AG04450 (cell line): ENCODE measurements at regions not wholly inside any gene's neighbourhood (a gene's known extent, or its start where the extent isn't known, plus 50 kb on each side); places are given as distances from the start of the nearest gene placed in this dataset.

ENCODE experiments used
- CTCF ChIA-PET: fragments of 300-600, 350-600 bp; formaldehyde crosslinking; extraction: SDS; loops from one replicate; lab custom pipeline; 2022; ENCODE audit warnings: antibody characterized with exemption, inconsistent platforms; lab: Charles Lee
- POLR2A ChIA-PET: fragments of 350-600 bp; formaldehyde crosslinking; extraction: SDS; loops from one replicate; lab custom pipeline; 2021; ENCODE audit warnings: antibody characterized with exemption, inconsistent platforms; lab: Yijun Ruan, JAX
- DNase-seq: peaks from one replicate; pipeline ENCODE4 v3.0.0-alpha.2; 2011; ENCODE audit warnings: low read depth, low spot score
- H3K27ac ChIP-seq: one replicate; pipeline ENCODE4 v1.5.1; 2012; ENCODE audit warnings: low read depth, low read length, control low read depth
- H3K27me3 ChIP-seq: one replicate; pipeline ENCODE4 v1.6.0; 2012; ENCODE audit warnings: low read length; ENCODE audit not compliant: control insufficient read depth, insufficient read depth
- H3K4me3 ChIP-seq: 2 replicates; pipeline ENCODE4 v1.5.1; 2011; ENCODE audit warnings: mild to moderate bottlenecking, low read depth, low read length, control low read depth
- H3K9me3 ChIP-seq: 2 replicates; pipeline ENCODE4 v1.5.1; 2012; ENCODE audit warnings: low read length; ENCODE audit not compliant: control insufficient read depth, insufficient read depth
- TF ChIP-seq, protein P1 (sequence below): IDR thresholded peaks from 2 replicates; pipeline ENCODE4 v1.5.1; 2011; ENCODE audit warnings: low read depth, low read length, control low read depth, inconsistent platforms

DNA sequence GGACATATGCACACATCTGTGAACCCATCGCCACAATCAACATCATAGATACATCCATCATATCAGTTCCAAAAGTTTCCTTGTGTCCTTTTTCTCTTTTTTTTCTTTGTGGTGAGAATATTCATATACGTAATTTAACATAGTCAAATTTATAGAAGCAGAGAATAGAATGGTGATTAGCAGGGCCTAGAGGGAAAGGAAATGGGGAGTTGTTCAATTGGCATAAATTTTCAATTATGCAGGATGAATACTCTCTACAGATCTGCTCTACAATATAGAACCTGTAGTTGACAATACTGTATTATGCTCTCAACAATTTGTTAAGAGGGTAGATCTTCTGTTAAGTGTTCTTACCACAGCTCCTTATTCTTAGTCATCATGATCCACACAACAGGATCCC lies 413.2 kb downstream of the SHISA9 start:
- TF ChIP-seq, protein P1, sequence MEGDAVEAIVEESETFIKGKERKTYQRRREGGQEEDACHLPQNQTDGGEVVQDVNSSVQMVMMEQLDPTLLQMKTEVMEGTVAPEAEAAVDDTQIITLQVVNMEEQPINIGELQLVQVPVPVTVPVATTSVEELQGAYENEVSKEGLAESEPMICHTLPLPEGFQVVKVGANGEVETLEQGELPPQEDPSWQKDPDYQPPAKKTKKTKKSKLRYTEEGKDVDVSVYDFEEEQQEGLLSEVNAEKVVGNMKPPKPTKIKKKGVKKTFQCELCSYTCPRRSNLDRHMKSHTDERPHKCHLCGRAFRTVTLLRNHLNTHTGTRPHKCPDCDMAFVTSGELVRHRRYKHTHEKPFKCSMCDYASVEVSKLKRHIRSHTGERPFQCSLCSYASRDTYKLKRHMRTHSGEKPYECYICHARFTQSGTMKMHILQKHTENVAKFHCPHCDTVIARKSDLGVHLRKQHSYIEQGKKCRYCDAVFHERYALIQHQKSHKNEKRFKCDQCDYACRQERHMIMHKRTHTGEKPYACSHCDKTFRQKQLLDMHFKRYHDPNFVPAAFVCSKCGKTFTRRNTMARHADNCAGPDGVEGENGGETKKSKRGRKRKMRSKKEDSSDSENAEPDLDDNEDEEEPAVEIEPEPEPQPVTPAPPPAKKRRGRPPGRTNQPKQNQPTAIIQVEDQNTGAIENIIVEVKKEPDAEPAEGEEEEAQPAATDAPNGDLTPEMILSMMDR = no peak
- H3K9me3 ChIP-seq = peaks cover 19% of the 10 kb centered on the region
- no peak overlapping the region for H3K27ac ChIP-seq
- DNase-seq = no peak
- H3K27me3 ChIP-seq = no peaks in the 10 kb centered on the region
- ChIA-PET POLR2A (no interaction called here), CTCF (no interaction called here)
- no peak overlapping the region for H3K4me3 ChIP-seq

DNA sequence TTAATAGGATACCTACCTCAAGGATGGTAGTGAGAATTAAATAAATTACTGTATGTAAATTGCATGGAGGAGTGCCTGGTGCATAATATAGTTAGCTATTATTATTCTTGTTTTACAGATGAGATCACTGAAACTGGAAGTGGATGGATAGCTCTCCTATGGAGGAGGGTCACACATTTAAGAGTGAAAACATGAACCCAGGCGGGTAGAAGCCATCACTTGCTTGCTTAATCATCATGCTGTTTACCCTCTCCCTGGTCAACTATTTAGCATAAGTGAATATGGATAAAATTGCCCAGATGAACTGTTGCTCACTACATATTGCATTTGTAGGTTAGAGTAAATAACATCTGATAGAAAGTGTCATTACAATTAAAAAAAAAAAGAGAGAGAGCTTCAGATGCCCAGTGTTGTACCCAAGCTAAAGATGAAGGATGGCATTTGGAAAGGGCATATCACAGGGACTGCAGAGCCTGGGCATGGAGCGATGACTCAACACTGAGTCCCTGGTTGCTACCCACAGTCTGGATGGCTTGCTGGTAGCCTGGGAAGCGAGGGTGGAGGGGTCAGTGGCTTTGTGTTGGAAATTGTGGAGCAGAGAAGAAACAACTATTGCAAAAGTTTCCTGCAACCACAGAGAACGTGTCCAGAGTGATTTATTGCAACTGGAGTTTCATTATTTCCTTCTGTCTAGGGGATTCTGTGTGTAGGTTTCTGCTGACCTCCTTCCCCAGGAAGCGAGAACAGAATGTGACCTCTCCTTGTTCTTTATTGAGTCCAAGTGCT lies 414.4 kb downstream of the SHISA9 start:
- Histone ChIP-seq H3K4me3 (no peak overlapping the region), H3K9me3 (peaks cover 25% of the 10 kb centered on the region), H3K27ac (no peak overlapping the region), H3K27me3 (no peaks in the 10 kb centered on the region)
- ChIA-PET POLR2A (no interaction called here), CTCF (no interaction called here)
- TF ChIP-seq, protein P1 = no peak
- DNase-seq = no peak

- ChIA-PET POLR2A (no interaction called here), CTCF (no interaction called here)
- TF ChIP-seq, protein P1 = no peak
- Histone ChIP-seq H3K9me3 (peaks cover 25% of the 10 kb centered on the region), H3K27me3 (no peaks in the 10 kb centered on the region), H3K27ac (no peak overlapping the region), H3K4me3 (no peak overlapping the region)
- DNase-seq = no peak
These were observed 420.9 kb downstream of the SHISA9 start for GRCh38 chr16:13322336-13322735.

DNA sequence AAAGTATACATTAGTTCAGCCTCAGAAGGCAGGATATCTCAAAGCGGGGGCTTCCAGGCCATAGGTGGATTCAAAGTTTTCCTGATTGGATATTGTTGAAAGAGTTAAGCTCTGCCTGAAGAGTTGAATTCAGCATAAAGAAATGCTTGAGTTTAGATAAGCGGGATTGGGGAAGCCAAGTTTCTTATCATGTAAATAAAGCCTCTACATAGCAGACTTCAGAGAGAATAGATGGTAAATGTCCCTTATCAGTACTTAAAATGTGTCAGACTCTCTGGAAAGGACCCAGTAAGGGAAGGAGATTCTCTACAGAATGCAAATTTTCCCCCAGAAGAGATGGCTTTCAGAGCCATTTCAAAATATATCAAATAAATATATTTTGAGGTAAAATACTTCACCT lies 423.5 kb downstream of the SHISA9 start:
- DNase-seq = no peak
- TF ChIP-seq, protein P1 = no peak
- POLR2A ChIA-PET = no interaction called here
- Histone ChIP-seq H3K9me3 (peaks cover 14% of the 10 kb centered on the region), H3K27me3 (no peaks in the 10 kb centered on the region), H3K27ac (no peak overlapping the region), H3K4me3 (no peak overlapping the region)
- CTCF ChIA-PET = no interaction called here

- ChIA-PET CTCF (no interaction called here), POLR2A (no interaction called here)
- H3K9me3 ChIP-seq = peaks cover 10% of the 10 kb centered on the region
- no peak overlapping the region for H3K4me3 ChIP-seq
- no peak overlapping the region for H3K27ac ChIP-seq
- TF ChIP-seq, protein P1 = no peak
- no peak for DNase-seq
- H3K27me3 ChIP-seq = no peaks in the 10 kb centered on the region
These were observed 424.0 kb downstream of the SHISA9 start for GRCh38 chr16:13325396-13325795.
